ENCODE measurements at regions not wholly inside any gene's neighbourhood (a gene's known extent, or its start where the extent isn't known, plus 50 kb on each side); places are given as distances from the start of the nearest gene placed in this dataset.
"Not testable (repeated sequence)": the region's sequence is repeated elsewhere in the genome, so short reads cannot be mapped to it uniquely, and the experiment has no call there.

- Histone ChIP-seq H3K4me1 (replicated peaks) (no peaks in the 10 kb centered on the region), H3K27me3 (replicated peaks; ENCODE audit: insufficient read depth) (no peaks in the 10 kb centered on the region), H3K4me3 (no peak overlapping the region), H3K36me3 (no peaks in the 10 kb centered on the region), H3K27ac (no peak overlapping the region), H3K9me3 (no peaks in the 10 kb centered on the region)
- TF ChIP-seq CTCF (IDR thresholded peaks at IDR 0.05) (no peak), POLR2AphosphoS5 (IDR thresholded peaks at IDR 0.05) (no peak), POLR2A (IDR thresholded peaks at IDR 0.05) (no peak)
- WGBS, result 38% methylated on average over 5 of the region's 5 CpGs
- DNase-seq (ENCODE audit: low spot score), result no peak
- intact Hi-C loops (cut with DNase I), result no loop called here
Observed at GRCh38 chr14:83614956-83615355, 1915.0 kb upstream of the FLRT2 start.

GRCh38 chr14:83624541-83624940 lies 1905.4 kb upstream of the FLRT2 start:
- 11% methylated on average over 1 of the region's 1 CpG for WGBS
- Histone ChIP-seq H3K9me3 (no peaks in the 10 kb centered on the region), H3K27ac (no peak overlapping the region), H3K27me3 (replicated peaks; ENCODE audit: insufficient read depth) (no peaks in the 10 kb centered on the region), H3K4me1 (replicated peaks) (no peaks in the 10 kb centered on the region), H3K36me3 (no peaks in the 10 kb centered on the region), H3K4me3 (no peak overlapping the region)
- DNase-seq (ENCODE audit: low spot score), result no peak
- no peak for TF ChIP-seq POLR2AphosphoS5 (IDR thresholded peaks at IDR 0.05)
- TF ChIP-seq CTCF (IDR thresholded peaks at IDR 0.05), result no peak
- TF ChIP-seq POLR2A (IDR thresholded peaks at IDR 0.05), result no peak
- intact Hi-C loops (cut with DNase I), result no loop called here

- intact Hi-C loops (cut with DNase I), result no loop called here
- no peak for TF ChIP-seq POLR2A (IDR thresholded peaks at IDR 0.05)
- TF ChIP-seq POLR2AphosphoS5 (IDR thresholded peaks at IDR 0.05), result no peak
- TF ChIP-seq CTCF (IDR thresholded peaks at IDR 0.05), result no peak
Observed at GRCh38 chr14:83632375-83632774, 1897.6 kb upstream of the FLRT2 start.

GRCh38 chr14:83638748-83639504 lies 1891.0 kb upstream of the FLRT2 start:
- no peaks in the 10 kb centered on the region for H3K4me1 ChIP-seq (replicated peaks)
- WGBS, result 92% methylated on average over 18 of the region's 18 CpGs
- H3K27me3 ChIP-seq (replicated peaks; ENCODE audit: insufficient read depth), result no peaks in the 10 kb centered on the region

More at GRCh38 chr14:83632375-83632774, 1897.6 kb upstream of the FLRT2 start:
- no peaks in the 10 kb centered on the region for H3K36me3 ChIP-seq
- H3K9me3 ChIP-seq, result no peaks in the 10 kb centered on the region
- H3K4me1 ChIP-seq (replicated peaks), result no peaks in the 10 kb centered on the region
- no peak overlapping the region for H3K27ac ChIP-seq
- no peak overlapping the region for H3K4me3 ChIP-seq
- H3K27me3 ChIP-seq (replicated peaks; ENCODE audit: insufficient read depth), result no peaks in the 10 kb centered on the region
- no peak for DNase-seq (ENCODE audit: low spot score)

GRCh38 chr14:83639505-83639875 lies 1890.5 kb upstream of the FLRT2 start:
- H3K9me3 ChIP-seq; H3K27me3 ChIP-seq (replicated peaks; ENCODE audit: insufficient read depth); H3K4me1 ChIP-seq (replicated peaks); H3K36me3 ChIP-seq; DNase-seq (ENCODE audit: low spot score); intact Hi-C loops (cut with DNase I); H3K4me3 ChIP-seq; H3K27ac ChIP-seq: not testable (repeated sequence)
- 87% methylated on average over 14 of the region's 18 CpGs for WGBS

More at GRCh38 chr14:83638748-83639504, 1891.0 kb upstream of the FLRT2 start:
- Histone ChIP-seq H3K27ac (no peak overlapping the region), H3K36me3 (no peaks in the 10 kb centered on the region), H3K4me3 (no peak overlapping the region), H3K9me3 (no peaks in the 10 kb centered on the region)
- intact Hi-C loops (cut with DNase I), result no loop called here
- no peak for DNase-seq (ENCODE audit: low spot score)
- no peak for TF ChIP-seq CTCF (IDR thresholded peaks at IDR 0.05)
- no peak for TF ChIP-seq POLR2AphosphoS5 (IDR thresholded peaks at IDR 0.05)
- TF ChIP-seq POLR2A (IDR thresholded peaks at IDR 0.05), result no peak

Measured in prostate gland (tissue), 2 donors.